HG02884 (cell line): ENCODE measurements at regions not wholly inside any gene's neighbourhood (a gene's known extent, or its start where the extent isn't known, plus 50 kb on each side); places are given as distances from the start of the nearest gene placed in this dataset.
A peak's percentile ranks its signal among the peaks of the same experiment; 100 is the strongest.

ENCODE experiments used
- ATAC-seq: cut with Tn5 transposase; IDR thresholded peaks from one replicate; pipeline ENCODE4 v1.9.1; 2021; ENCODE audit warnings: mild to moderate bottlenecking, moderate library complexity; ENCODE audit not compliant: unreplicated experiment

DNA sequence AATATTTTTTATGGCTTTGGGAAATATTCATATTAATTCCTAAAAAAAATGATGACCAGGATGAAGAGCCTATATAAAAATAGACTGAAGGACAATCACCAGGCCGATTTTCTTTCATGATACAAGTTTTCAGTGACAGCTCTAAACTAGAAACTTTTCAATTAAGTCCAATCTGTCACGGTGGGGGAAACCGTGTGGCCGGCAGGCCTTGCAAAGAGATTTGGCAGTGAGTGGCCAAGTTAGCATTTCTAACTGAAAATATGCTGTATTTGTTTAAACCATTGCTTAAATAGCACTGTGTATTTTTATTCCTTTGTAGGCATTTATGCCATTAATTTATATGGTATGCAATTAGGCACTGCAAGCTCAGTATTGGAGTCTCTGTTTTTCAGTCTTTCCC is 294.5 kb upstream of the NRIP1 start:
- no peak for ATAC-seq

- no peak for ATAC-seq
These were observed 297.7 kb upstream of the NRIP1 start for GRCh38 chr21:15362458-15362857.

- ATAC-seq = no peak
These were observed 299.1 kb upstream of the NRIP1 start for GRCh38 chr21:15363921-15364320.

DNA sequence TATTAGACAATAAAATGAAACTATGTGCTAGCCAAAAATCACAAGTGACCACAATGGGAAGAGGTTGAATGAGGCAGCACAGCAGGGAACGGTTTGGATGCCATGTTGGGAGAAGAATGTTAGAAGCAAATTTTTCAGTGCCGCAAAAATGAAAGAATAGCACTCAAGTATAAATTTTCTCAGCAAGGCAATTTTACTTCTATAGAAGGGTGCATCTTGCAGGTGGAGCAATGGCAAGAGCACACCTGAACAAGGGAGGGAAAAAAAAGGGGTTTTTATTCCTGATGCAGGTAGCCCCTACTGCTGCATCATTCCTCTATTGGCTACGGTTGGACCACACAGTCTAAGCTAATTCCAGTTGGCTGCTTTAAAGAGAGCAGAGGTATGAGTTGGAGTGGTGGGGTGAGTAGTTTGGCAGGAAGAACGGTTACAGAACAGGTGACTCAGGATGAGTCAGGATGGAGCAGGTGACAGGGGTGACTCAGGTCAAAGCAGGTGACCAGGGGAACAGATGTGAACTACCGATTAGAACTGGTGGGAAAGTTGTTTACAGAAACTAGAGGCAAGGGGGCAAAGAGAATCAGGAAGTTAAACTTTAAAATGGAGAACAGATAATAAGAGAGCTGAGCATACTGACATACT is 301.1 kb upstream of the NRIP1 start:
- no peak for ATAC-seq

- ATAC-seq = no peak
These were observed 301.8 kb upstream of the NRIP1 start for GRCh38 chr21:15366555-15366954.

DNA sequence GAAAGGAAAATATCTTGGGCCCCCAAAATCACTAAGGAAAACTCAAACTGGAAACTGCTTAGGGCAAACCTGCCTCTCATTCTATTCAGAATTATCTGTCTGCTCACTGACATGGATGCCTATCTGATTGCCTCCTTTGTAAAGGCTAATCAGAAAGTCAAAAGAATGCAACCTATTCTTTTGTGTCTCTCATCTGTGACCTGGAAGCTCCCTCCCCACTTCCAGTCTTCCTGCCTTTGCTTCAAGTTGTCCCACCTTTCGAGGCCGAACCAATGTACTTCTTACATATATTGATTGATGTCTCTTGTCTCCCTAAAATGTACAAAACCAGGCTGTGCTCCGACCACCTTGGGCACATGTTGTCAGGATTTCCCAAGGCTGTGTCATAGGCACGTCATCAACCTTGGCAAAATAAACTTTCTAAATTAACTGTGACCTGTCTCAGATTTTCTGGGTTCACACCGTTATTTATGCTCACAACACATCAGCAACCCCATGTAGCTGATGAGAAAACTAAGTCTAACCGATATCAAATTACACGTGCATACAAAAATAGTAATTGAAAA is 302.3 kb upstream of the NRIP1 start:
- ATAC-seq = no peak

DNA sequence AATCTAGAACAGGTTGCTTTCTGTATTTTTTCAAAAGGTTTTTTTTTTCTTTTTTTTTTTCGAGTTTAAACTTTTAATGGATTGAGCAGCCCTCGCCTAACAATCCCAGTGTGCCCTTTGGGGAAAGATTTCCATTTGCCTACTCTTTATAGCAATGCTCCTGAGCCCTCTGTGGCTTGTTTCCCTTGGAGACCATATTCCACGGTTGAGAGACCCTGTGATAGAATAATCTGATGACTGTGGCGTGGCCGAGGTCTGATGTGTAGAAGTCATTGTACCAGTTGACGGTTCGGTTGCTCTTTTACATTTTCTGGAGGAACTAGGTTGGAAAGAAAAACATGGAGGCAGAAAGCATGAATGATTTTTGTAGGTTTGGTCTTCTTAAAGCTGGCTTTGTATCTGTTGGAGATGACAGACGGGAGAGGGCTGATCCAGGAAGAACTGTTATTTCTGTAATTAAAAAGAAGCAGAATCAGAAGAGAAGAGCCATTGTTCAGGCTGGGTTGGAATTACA is 305.7 kb upstream of the NRIP1 start:
- no peak for ATAC-seq

DNA sequence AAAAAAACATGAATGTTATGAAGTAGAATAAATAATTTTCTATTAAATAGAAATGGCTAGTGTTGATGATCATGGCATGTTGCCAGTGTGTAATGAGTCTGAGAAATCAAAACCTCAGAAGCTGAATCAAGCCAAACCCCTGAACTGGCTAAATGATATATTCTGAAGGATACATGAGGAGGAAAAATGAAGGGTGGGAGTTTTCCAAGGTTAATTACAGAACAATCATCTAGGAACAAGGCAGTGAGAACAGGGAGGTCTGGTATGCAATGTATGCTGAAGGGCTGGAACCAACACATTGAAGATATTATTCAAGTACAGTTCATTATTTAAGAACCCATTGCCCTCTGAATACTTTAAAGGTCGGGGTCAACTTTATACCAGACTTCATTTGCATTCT is 309.1 kb upstream of the NRIP1 start:
- ATAC-seq = no peak

DNA sequence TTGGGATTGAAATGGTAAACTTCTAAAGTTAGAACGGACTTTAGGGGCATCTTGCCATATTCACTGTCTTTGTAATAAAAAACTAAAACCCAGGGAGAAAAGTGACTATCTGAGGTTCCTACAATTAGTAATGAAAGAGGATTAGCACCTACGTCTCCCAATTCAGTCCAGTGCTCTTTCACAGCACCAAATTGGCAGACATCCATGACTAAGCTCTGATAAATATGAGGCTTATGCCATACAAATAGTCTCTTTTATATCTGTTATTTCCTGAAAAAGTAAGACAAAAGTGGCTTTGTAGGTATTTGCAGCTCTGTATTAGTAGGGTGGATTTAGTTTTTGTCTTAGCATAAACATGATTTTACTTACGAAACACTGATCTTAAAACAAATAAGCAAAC is 315.0 kb upstream of the NRIP1 start:
- ATAC-seq = no peak

GRCh38 chr21:15383588-15383987 is 318.8 kb upstream of the NRIP1 start:
- ATAC-seq = no peak

- ATAC-seq = no peak
These were observed 325.2 kb upstream of the NRIP1 start for GRCh38 chr21:15390049-15390448.

GRCh38 chr21:15397258-15397657 is 332.5 kb upstream of the NRIP1 start:
- no peak for ATAC-seq

- ATAC-seq = no peak
These were observed 328.9 kb upstream of the USP25 start for GRCh38 chr21:15400905-15401304.

DNA sequence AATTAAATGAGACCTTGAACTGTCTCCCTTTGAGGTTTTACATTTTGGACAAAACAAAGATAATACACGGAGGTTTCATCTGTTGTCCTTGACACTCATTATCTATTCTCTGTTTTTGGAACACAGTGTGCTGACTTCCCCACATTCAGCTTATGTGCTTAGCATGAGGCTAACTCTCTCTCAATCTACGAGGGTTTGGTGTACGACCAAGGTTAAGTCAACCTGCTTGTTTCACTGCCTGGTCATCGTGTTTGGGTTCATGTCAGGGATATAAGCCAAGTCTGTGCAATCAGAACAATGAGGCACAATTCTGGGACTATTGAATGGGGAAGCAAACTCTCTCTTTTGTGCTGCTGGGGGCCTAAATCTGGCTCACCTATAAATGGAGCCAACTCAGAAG is 328.5 kb upstream of the USP25 start:
- ATAC-seq = no peak

DNA sequence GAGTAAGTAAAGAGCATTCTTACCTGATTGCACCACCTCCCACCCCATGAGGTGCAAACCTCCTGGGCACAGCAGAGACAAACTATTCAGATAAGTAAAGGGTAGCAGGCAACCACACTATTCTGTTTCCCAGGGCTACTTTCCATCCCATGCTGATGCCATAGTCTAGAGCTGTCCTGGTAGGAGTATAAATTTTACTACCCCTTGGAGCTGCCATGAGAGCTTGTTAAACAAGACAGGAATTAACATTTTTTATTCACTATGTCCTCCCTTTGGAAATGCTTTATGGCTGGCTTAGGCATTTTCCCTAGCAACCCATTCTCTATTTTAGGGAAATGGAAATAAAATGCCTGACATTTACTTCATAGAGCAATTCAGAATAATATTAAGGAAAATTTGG is 324.6 kb upstream of the USP25 start:
- no peak for ATAC-seq

GRCh38 chr21:15406791-15407190 is 323.0 kb upstream of the USP25 start:
- ATAC-seq = no peak

- no peak for ATAC-seq
These were observed 322.2 kb upstream of the USP25 start for GRCh38 chr21:15407585-15407984.

- peak; percentile 83 for ATAC-seq
These were observed 321.7 kb upstream of the USP25 start for GRCh38 chr21:15408089-15408488.

DNA sequence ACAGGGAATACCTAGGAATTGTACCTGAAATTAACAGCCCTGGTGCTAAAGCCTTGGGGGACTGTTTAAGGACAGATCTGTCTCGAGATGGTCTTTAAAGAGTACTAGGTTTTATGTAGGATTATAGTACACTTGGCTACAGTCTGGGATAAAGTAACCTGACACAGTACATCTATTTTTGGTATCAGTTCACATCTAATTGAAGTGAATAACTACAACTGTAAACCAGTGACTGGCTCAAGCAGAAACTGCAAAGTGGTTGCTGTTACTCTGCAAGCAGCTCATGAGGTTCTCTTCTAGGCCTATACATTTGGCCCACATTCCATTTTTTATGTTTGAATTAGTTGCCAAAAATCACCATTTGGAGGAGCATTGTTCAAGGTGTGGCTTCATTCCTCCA is 320.8 kb upstream of the USP25 start:
- no peak for ATAC-seq

- no peak for ATAC-seq
These were observed 318.9 kb upstream of the USP25 start for GRCh38 chr21:15410853-15411252.

DNA sequence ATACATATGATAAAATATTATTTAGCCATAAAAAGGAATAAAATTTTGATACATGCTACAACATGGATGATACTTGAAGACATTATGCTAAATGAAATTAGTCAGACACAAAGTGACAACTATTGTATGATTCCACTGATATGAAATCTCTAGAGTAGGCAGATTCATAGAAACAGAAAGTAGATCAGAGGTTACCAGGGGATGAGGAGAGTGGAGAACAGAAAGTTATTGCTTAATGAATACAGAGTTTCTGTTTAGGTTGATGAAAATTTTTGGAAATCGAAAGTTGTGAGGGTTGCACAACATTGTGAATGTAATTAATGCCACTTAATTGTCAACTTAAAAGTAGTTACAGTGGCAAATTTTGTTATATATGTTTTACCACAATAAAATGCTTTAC is 315.7 kb upstream of the USP25 start:
- ATAC-seq = no peak

GRCh38 chr21:15415541-15416261 is 314.1 kb upstream of the USP25 start:
- no peak for ATAC-seq
